ENCODE measurements at regions not wholly inside any gene's neighbourhood (a gene's known extent, or its start where the extent isn't known, plus 50 kb on each side); places are given as distances from the start of the nearest gene placed in this dataset.

DNA sequence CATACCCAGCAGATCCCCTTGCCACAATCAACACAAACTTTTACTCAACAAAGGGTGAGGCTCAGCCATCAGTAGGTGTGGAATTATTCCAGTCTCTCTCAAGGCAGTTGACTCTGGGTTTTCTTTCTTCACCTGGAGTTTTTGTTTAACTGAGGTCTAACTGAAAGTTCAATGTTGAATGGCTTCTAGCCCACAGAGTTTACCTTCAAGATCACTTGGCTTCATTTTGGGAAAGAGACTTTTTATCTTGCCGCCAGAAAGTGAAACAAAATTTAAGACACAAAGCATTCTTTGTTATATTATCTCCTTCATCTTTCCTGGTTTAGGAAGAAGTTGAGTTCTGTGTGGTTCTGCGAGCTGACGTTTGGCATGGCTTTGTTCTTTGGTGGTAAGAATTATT is 83.8 kb upstream of the RASGEF1B start:
- H3K4me1 Mint-ChIP-seq: peaks cover 10% of the 10 kb centered on the region

DNA sequence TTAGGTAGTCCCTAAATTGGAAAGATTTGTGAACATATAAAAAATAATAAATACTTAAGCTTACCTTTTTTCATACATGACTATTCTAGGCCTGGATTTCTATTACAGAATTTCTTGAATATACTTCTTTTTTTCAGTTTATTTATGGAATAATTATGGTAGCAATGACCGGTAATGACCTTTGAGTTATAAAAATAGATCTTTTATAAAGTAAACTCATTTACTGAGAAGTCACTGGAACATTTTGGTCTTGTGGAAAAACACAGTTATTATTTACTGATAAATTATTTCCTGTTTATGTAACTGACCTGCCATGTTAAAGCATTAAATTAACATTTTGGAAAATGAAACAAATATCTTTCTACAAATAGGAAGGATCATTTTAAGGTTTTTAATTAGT is 80.4 kb upstream of the RASGEF1B start:
- Mint-ChIP-seq H3K27ac (no peak overlapping the region), H3K27me3 (ENCODE audit: low read depth, poor library complexity) (no peaks in the 10 kb centered on the region), H3K4me1 (peaks cover 13% of the 10 kb centered on the region), H3K36me3 (ENCODE audit: low read depth) (no peaks in the 10 kb centered on the region), H3K9me3 (no peaks in the 10 kb centered on the region), H3K4me3 (no peak overlapping the region)
- no peak for DNase-seq
- TF ChIP-seq, protein P1, sequence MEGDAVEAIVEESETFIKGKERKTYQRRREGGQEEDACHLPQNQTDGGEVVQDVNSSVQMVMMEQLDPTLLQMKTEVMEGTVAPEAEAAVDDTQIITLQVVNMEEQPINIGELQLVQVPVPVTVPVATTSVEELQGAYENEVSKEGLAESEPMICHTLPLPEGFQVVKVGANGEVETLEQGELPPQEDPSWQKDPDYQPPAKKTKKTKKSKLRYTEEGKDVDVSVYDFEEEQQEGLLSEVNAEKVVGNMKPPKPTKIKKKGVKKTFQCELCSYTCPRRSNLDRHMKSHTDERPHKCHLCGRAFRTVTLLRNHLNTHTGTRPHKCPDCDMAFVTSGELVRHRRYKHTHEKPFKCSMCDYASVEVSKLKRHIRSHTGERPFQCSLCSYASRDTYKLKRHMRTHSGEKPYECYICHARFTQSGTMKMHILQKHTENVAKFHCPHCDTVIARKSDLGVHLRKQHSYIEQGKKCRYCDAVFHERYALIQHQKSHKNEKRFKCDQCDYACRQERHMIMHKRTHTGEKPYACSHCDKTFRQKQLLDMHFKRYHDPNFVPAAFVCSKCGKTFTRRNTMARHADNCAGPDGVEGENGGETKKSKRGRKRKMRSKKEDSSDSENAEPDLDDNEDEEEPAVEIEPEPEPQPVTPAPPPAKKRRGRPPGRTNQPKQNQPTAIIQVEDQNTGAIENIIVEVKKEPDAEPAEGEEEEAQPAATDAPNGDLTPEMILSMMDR (IDR thresholded peaks at IDR 0.05): no peak

More for the DNA sequence above, 83.8 kb upstream of the RASGEF1B start:
- Mint-ChIP-seq H3K36me3 (ENCODE audit: low read depth) (no peaks in the 10 kb centered on the region), H3K27ac (no peak overlapping the region), H3K27me3 (ENCODE audit: low read depth, poor library complexity) (no peaks in the 10 kb centered on the region), H3K4me3 (no peak overlapping the region), H3K9me3 (no peaks in the 10 kb centered on the region)
- DNase-seq: no peak
- TF ChIP-seq, protein P1 (IDR thresholded peaks at IDR 0.05): no peak

DNA sequence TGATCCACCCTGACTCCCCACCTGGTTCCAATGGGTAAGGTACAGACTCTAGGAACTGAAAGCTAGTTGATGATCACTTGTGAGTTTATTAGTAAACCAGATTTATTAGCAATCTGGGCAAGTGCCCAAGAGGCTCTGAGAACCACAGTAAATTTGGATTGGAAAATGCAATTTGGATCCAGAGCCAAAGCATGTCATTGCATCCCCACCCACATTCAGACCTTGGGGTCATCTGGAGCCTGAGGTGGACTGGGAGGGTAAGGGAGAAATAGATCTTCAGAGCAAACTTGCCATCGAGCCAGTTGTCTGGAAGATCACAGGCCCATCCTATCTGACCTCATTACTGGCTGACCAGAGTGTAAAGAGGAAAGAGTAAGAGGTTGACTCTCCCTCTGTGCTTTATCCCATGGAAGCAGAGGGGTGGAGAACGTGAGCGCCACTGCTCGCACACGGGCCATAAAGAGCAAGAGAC is 78.7 kb upstream of the RASGEF1B start:
- H3K4me1 Mint-ChIP-seq: peaks cover 13% of the 10 kb centered on the region
- peak overlapping the region; percentile 79 for H3K27ac Mint-ChIP-seq
- H3K9me3 Mint-ChIP-seq: no peaks in the 10 kb centered on the region
- no peaks in the 10 kb centered on the region for H3K27me3 Mint-ChIP-seq (ENCODE audit: low read depth, poor library complexity)
- TF ChIP-seq, protein P1 (IDR thresholded peaks at IDR 0.05): no peak
- DNase-seq: no peak
- no peaks in the 10 kb centered on the region for H3K36me3 Mint-ChIP-seq (ENCODE audit: low read depth)
- H3K4me3 Mint-ChIP-seq: no peak overlapping the region

DNA sequence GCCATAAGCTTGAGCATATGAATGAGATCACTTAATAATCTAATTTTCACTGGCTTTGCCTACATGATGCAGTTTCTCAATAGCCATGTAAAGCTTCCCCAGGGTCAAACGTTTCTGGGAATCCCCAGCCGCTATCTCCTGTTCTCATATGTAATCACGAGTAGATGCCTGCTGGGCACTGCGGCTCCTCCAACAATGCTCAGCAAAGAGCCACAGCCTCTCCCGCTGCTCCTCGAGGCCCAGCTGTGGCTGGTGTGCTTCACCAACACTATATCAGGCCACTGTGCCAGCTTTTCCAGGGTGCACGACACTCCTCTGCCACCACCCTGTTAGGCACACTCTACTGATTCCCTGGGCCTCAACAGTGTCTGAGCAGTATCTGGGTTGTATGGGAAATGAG is 78.3 kb upstream of the RASGEF1B start:
- peaks cover 13% of the 10 kb centered on the region for H3K4me1 Mint-ChIP-seq
- peaks cover 4% of the 10 kb centered on the region for H3K9me3 Mint-ChIP-seq
- no peak overlapping the region for H3K4me3 Mint-ChIP-seq
- DNase-seq: no peak
- TF ChIP-seq, protein P1 (IDR thresholded peaks at IDR 0.05): no peak
- no peaks in the 10 kb centered on the region for H3K27me3 Mint-ChIP-seq (ENCODE audit: low read depth, poor library complexity)
- no peaks in the 10 kb centered on the region for H3K36me3 Mint-ChIP-seq (ENCODE audit: low read depth)
- no peak overlapping the region for H3K27ac Mint-ChIP-seq

DNA sequence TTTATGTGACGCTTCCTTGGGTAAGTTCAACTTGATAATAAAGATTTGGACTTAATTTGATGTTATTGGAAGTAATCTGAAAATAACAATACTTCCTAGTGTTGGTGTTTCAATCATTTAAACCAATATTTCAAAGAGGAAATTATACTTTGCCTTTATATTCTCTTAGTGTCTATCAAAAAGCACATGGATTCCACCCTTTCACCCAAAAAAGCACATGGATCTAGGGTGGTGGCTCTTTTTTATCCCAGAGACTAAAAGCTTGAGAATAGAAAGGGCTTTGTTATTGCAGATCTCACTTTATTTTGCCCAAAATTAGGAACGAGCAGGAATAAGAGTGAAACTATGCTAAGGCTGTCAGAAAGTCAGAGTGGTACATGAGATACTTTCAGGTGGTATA is 75.1 kb upstream of the RASGEF1B start:
- Mint-ChIP-seq H3K27me3 (ENCODE audit: low read depth, poor library complexity) (no peaks in the 10 kb centered on the region), H3K4me1 (peaks cover 13% of the 10 kb centered on the region), H3K9me3 (peaks cover 24% of the 10 kb centered on the region), H3K36me3 (ENCODE audit: low read depth) (peaks cover 14% of the 10 kb centered on the region), H3K4me3 (no peak overlapping the region), H3K27ac (no peak overlapping the region)
- TF ChIP-seq, protein P1 (IDR thresholded peaks at IDR 0.05): no peak
- DNase-seq: no peak

DNA sequence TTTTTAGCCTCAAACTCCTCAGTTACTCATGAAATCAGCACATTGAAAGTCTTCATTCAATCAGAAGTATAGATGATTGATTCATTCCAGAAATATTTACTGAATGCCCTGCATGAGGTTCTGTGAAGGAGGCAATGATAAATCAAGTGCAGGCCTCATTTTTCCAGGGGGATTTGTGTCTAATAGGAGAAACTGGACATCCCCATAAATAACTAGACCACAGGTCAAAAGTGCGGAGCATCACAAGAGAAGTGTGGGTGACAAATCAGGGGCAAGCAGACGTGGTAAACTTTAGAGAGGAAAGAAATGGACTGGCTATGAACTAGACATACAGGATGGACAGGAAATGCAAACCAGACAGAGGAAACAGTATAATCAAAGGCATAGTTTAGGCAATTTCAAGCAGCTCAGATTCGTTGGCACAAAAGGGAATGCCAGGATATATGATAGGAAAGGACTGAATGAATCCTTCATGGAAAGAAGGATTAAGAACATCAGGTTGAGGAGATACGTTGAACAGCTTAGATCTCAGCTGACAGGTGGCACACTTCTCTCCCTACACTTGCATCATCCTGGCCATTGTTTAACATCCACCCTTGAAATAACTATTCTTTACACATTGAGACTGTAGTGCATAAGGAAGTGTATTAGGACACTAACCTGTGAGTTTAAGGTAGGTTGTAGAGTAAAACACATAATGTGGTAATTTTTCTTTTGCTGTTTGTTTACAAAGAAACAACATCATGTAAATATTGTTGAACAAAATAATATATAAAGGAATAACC is 69.6 kb upstream of the RASGEF1B start:
- peaks cover 30% of the 10 kb centered on the region for H3K9me3 Mint-ChIP-seq
- H3K4me1 Mint-ChIP-seq: peaks cover 10% of the 10 kb centered on the region
- H3K27ac Mint-ChIP-seq: peak overlapping the region; percentile 33
- H3K36me3 Mint-ChIP-seq (ENCODE audit: low read depth): peaks cover 14% of the 10 kb centered on the region
- no peak for DNase-seq
- TF ChIP-seq, protein P1 (IDR thresholded peaks at IDR 0.05): no peak
- no peak overlapping the region for H3K4me3 Mint-ChIP-seq
- no peaks in the 10 kb centered on the region for H3K27me3 Mint-ChIP-seq (ENCODE audit: low read depth, poor library complexity)

Measured in nephron progenitor cell (in vitro differentiated cells).